ENCODE measurements at regions not wholly inside any gene's neighbourhood (a gene's known extent, or its start where the extent isn't known, plus 50 kb on each side); places are given as distances from the start of the nearest gene placed in this dataset.

GRCh38 chr4:137626942-137627738, 94.8 kb upstream of the PCDH18 start:
- Histone ChIP-seq H3K27ac (no peak overlapping the region), H3K36me3 (no peaks in the 10 kb centered on the region), H3K4me1 (peaks cover 0 to 7% (median 0%) of the 10 kb centered on the region in 4 donors), H3K9me3 (peaks cover 0 to under 1% (median 0%) of the 10 kb centered on the region in 4 donors), H3K27me3 (no peaks in the 10 kb centered on the region), H3K4me3 (no peak overlapping the region)
- no peak for TF ChIP-seq EP300 (IDR thresholded peaks at IDR 0.05)
- intact Hi-C loops (cut with DNase I; ENCODE audit: low total_unique reads): no loop called here
- 65 to 73% (median 69%) methylated on average over 4 of the region's 4 CpGs for WGBS, 5 donors
- no peak for DNase-seq

- no peak overlapping the region for H3K4me3 ChIP-seq
- peaks cover 0 to 7% (median 0%) of the 10 kb centered on the region in 4 donors for H3K4me1 ChIP-seq
- H3K27me3 ChIP-seq: no peaks in the 10 kb centered on the region
- no peak for TF ChIP-seq CTCF (IDR thresholded peaks at IDR 0.05)
- TF ChIP-seq EP300 (IDR thresholded peaks at IDR 0.05): no peak
- no peak for TF ChIP-seq POLR2A (IDR thresholded peaks at IDR 0.05)
- TF ChIP-seq POLR2AphosphoS5 (IDR thresholded peaks at IDR 0.05): no peak
- intact Hi-C loops (cut with DNase I; ENCODE audit: low total_unique reads): no loop called here
- H3K36me3 ChIP-seq: no peaks in the 10 kb centered on the region
- no peak overlapping the region for H3K27ac ChIP-seq
- H3K9me3 ChIP-seq: no peaks in the 10 kb centered on the region
- DNase-seq: peak in 1 of 2 donors; percentile 24
- 15 to 34% (median 23%) methylated on average over 2 of the region's 2 CpGs for WGBS, 5 donors
Measured at GRCh38 chr4:137623013-137623412, 90.7 kb upstream of the PCDH18 start.

GRCh38 chr4:137621056-137621455, 88.8 kb upstream of the PCDH18 start:
- Histone ChIP-seq H3K9me3 (no peaks in the 10 kb centered on the region), H3K4me3 (no peak overlapping the region), H3K36me3 (no peaks in the 10 kb centered on the region), H3K4me1 (peaks cover 0 to 7% (median 0%) of the 10 kb centered on the region in 4 donors), H3K27me3 (no peaks in the 10 kb centered on the region), H3K27ac (no peak overlapping the region)
- 42 to 82% (median 55%) methylated on average over 5 of the region's 5 CpGs for WGBS, 5 donors
- intact Hi-C loops (cut with DNase I; ENCODE audit: low total_unique reads): no loop called here
- DNase-seq: no peak
- TF ChIP-seq CTCF (IDR thresholded peaks at IDR 0.05) (no peak), POLR2A (IDR thresholded peaks at IDR 0.05) (no peak), POLR2AphosphoS5 (IDR thresholded peaks at IDR 0.05) (no peak), EP300 (IDR thresholded peaks at IDR 0.05) (no peak)

- no peaks in the 10 kb centered on the region for H3K27me3 ChIP-seq
Measured at GRCh38 chr4:137614491-137614890, 82.2 kb upstream of the PCDH18 start.

More at GRCh38 chr4:137614491-137614890, 82.2 kb upstream of the PCDH18 start:
- Histone ChIP-seq H3K36me3 (no peaks in the 10 kb centered on the region), H3K4me3 (no peak overlapping the region), H3K27ac (no peak overlapping the region), H3K4me1 (no peaks in the 10 kb centered on the region), H3K9me3 (no peaks in the 10 kb centered on the region)
- intact Hi-C loops (cut with DNase I; ENCODE audit: low total_unique reads): no loop called here
- WGBS, 5 donors: 75 to 88% (median 83%) methylated on average over 1 of the region's 1 CpG
- no peak for TF ChIP-seq CTCF (IDR thresholded peaks at IDR 0.05)
- no peak for TF ChIP-seq POLR2A (IDR thresholded peaks at IDR 0.05)
- TF ChIP-seq POLR2AphosphoS5 (IDR thresholded peaks at IDR 0.05): no peak
- no peak for DNase-seq

Measured in stomach (tissue), 8 donors.